Naive thymus-derived CD4-positive, alpha-beta T cell (primary cell): ENCODE measurements at regions not wholly inside any gene's neighbourhood (a gene's known extent, or its start where the extent isn't known, plus 50 kb on each side); places are given as distances from the start of the nearest gene placed in this dataset.

Experiments used
- ATAC-seq: fragments of 150-1000 bp; cut with Tn5 transposase; 2 replicates; pipeline ENCODE4 v1.10.0; 2021; ENCODE audit warnings: mild to moderate bottlenecking, moderate library complexity
- CTCF ChIA-PET: fragments of 350-600 bp; sonication (Branson Sonifier 250); formaldehyde crosslinking; loops from one replicate; lab custom pipeline; 2021; ENCODE audit warnings: antibody characterized with exemption; lab: Charles Lee
- POLR2A ChIA-PET: fragments of 350-600 bp; sonication (Branson Sonifier 250); formaldehyde crosslinking; loops from one replicate; lab custom pipeline; 2021; ENCODE audit warnings: antibody characterized with exemption, inconsistent platforms; lab: Charles Lee
- DNase-seq, 9 donors: peaks; one replicate each; pipeline versions ENCODE4 v3.0.0 to v3.0.0-alpha.2; 2020 to 2022; ENCODE audit warnings: mixed read lengths in 1 of 9
- H3K27ac ChIP-seq: one replicate; pipeline ENCODE4 v1.7.0; 2013; ENCODE audit warnings: mild to moderate bottlenecking, low read depth, low read length, moderate library complexity
- H3K27me3 ChIP-seq, 2 donors: one replicate each; pipeline ENCODE4 v1.7.0; 2013; ENCODE audit warnings: low read length in 2 of 2, mild to moderate bottlenecking in 2 of 2, moderate library complexity in 2 of 2; ENCODE audit not compliant: control insufficient read depth in 2 of 2, insufficient read depth in 2 of 2
- H3K36me3 ChIP-seq, 3 experiments: 1 replicate in 2 of 3; 2 replicates in 1 of 3; pipeline ENCODE4 v1.7.0; 2013; ENCODE audit warnings: low read length in 3 of 3, mild to moderate bottlenecking in 3 of 3, moderate library complexity in 1 of 3; ENCODE audit not compliant: insufficient read depth in 3 of 3, control insufficient read depth in 2 of 3
- H3K4me1 ChIP-seq, 2 donors: one replicate each; pipeline ENCODE4 v1.7.0; 2013; ENCODE audit warnings: low read length in 2 of 2, mild to moderate bottlenecking in 2 of 2, moderate library complexity in 1 of 2; ENCODE audit not compliant: control insufficient read depth in 2 of 2, insufficient read depth in 2 of 2
- H3K4me3 ChIP-seq: 2 replicates; pipeline ENCODE4 v1.7.0; 2013; ENCODE audit warnings: mild to moderate bottlenecking, low read length
- H3K9me3 ChIP-seq, 3 experiments: 1 replicate in 2 of 3; 2 replicates in 1 of 3; pipeline ENCODE4 v1.7.0; 2013; ENCODE audit warnings: low read length in 3 of 3; ENCODE audit not compliant: control insufficient read depth in 2 of 3
- H3K27ac Mint-ChIP-seq, 9 donors: one replicate each; pipeline ENCODE4 v1.8.0; 2020 to 2022; ENCODE audit warnings: mixed read lengths in 9 of 9, mild to moderate bottlenecking in 8 of 9, moderate library complexity in 5 of 9, inconsistent platforms in 2 of 9
- H3K27me3 Mint-ChIP-seq, 5 donors: one replicate each; pipeline ENCODE4 v1.8.0; 2021 to 2022; ENCODE audit warnings: mixed read lengths in 5 of 5, mild to moderate bottlenecking in 1 of 5
- H3K36me3 Mint-ChIP-seq, 5 donors: one replicate each; pipeline ENCODE4 v1.8.0; 2020 to 2022; ENCODE audit warnings: mixed read lengths in 5 of 5, mild to moderate bottlenecking in 3 of 5, inconsistent platforms in 1 of 5
- H3K4me1 Mint-ChIP-seq, 7 donors: one replicate each; pipeline ENCODE4 v1.8.0; 2020 to 2022; ENCODE audit warnings: mixed read lengths in 7 of 7, mild to moderate bottlenecking in 3 of 7, inconsistent platforms in 1 of 7
- H3K4me3 Mint-ChIP-seq, 10 donors: one replicate each; pipeline ENCODE4 v1.8.0; 2020 to 2022; ENCODE audit warnings: mild to moderate bottlenecking in 10 of 10, mixed read lengths in 10 of 10, moderate library complexity in 6 of 10, inconsistent platforms in 2 of 10
- H3K9me3 Mint-ChIP-seq, 11 donors: one replicate each; pipeline ENCODE4 v1.8.0; 2020 to 2022; ENCODE audit warnings: mixed read lengths in 11 of 11, mild to moderate bottlenecking in 4 of 11, inconsistent platforms in 1 of 11, moderate library complexity in 1 of 11
- intact Hi-C, 2 donors: fragments of 100-400 bp; cut with micrococcal nuclease; formaldehyde crosslinking; loops; one replicate each; pipeline ENCODE4 v1.15.1; 2023

DNA sequence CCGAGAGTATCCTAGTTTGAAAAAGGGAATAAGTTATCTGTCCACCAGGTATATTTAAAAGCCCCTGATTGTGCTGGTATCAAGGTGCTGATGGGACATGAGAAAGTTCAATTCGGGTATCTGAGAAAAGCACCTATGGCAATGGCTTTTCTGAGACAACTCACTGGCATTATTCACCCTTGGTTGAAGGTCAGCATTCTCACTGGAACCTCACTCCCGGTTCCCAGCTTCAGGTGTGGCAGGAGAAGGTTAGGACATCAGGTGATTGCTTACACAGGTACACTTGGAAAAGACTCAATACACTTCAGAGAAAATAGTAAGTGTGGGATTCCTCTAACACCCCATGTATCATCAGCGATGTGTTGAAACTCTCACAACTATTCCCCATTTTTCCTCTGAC, 643.1 kb downstream of the INHBA start:
- Mint-ChIP-seq H3K27ac (no peak overlapping the region), H3K4me3 (no peak overlapping the region), H3K27me3 (no peaks in the 10 kb centered on the region), H3K36me3 (no peaks in the 10 kb centered on the region), H3K4me1 (no peaks in the 10 kb centered on the region), H3K9me3 (peaks cover 4 to 16% (median 9%) of the 10 kb centered on the region in 11 donors)
- Histone ChIP-seq H3K9me3 (no peaks in the 10 kb centered on the region), H3K27ac (no peak overlapping the region), H3K4me3 (no peak overlapping the region), H3K36me3 (no peaks in the 10 kb centered on the region), H3K4me1 (no peaks in the 10 kb centered on the region), H3K27me3 (no peaks in the 10 kb centered on the region)
- DNase-seq (no peak), ATAC-seq (no peak)
- intact Hi-C loops: no loop called here
- CTCF ChIA-PET: no interaction called here
- POLR2A ChIA-PET: no interaction called here

DNA sequence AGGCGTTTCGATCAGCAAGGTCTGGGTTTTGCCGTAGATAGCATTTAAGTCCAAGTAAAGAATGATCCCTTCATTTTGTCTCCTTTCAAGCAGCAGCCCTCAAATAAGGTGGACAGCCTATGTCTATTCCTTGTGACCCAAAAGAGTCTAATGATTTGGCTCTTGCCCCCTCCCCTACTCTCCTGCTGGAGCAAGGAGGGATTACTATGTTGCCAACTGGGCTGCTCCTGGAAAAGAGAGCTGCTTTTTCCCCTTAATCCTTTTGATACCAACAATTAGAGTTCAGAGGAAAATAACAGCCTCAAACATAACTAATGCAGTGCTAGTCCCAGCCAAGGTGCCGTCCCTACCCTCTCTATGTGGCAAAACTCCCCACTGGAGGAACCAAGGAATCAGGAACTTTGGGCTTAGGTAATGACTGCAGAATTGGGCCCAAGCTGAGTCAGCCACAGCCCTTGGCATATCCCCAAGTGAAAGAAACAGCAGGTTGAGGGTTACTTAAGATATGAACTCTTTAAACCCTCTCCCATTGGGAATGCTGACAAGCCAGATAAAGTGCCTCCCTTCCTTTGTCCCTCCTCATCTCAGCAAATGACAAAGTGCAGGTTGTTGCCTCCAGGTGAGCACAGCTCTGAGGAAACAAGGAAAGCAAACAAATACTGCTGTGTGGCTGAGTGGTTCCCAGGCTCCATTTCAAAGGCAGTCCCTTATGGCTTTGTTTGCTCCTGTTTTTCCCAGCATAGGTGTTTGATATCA, 643.7 kb downstream of the INHBA start:
- H3K27me3 Mint-ChIP-seq: no peaks in the 10 kb centered on the region
- ChIA-PET POLR2A (no interaction called here), CTCF (no interaction called here)
- H3K9me3 ChIP-seq: no peaks in the 10 kb centered on the region
- no peak overlapping the region for H3K27ac Mint-ChIP-seq
- no peak overlapping the region for H3K27ac ChIP-seq
- no peaks in the 10 kb centered on the region for H3K36me3 Mint-ChIP-seq
- no peak overlapping the region for H3K4me3 Mint-ChIP-seq
- H3K9me3 Mint-ChIP-seq: peaks cover 4 to 15% (median 9%) of the 10 kb centered on the region in 11 donors
- H3K36me3 ChIP-seq: no peaks in the 10 kb centered on the region
- H3K4me1 Mint-ChIP-seq: no peaks in the 10 kb centered on the region
- no peak overlapping the region for H3K4me3 ChIP-seq
- ATAC-seq (no peak), DNase-seq (no peak)
- intact Hi-C loops: no loop called here
- no peaks in the 10 kb centered on the region for H3K27me3 ChIP-seq
- no peaks in the 10 kb centered on the region for H3K4me1 ChIP-seq

- Histone ChIP-seq H3K9me3 (no peaks in the 10 kb centered on the region), H3K36me3 (no peaks in the 10 kb centered on the region), H3K27ac (no peak overlapping the region), H3K27me3 (no peaks in the 10 kb centered on the region), H3K4me3 (no peak overlapping the region), H3K4me1 (no peaks in the 10 kb centered on the region)
- H3K27me3 Mint-ChIP-seq: no peaks in the 10 kb centered on the region
- H3K4me3 Mint-ChIP-seq: no peak overlapping the region
- ATAC-seq (no peak), DNase-seq (no peak)
- POLR2A ChIA-PET: no interaction called here
- no peaks in the 10 kb centered on the region for H3K36me3 Mint-ChIP-seq
- H3K4me1 Mint-ChIP-seq: peaks cover 0 to 1% (median 0%) of the 10 kb centered on the region in 7 donors
- CTCF ChIA-PET: no interaction called here
- intact Hi-C loops: no loop called here
- H3K27ac Mint-ChIP-seq: no peak overlapping the region
- H3K9me3 Mint-ChIP-seq: peaks cover 4 to 16% (median 11%) of the 10 kb centered on the region in 11 donors
These were observed 647.8 kb downstream of the INHBA start for GRCh38 chr7:41054960-41055661.

GRCh38 chr7:41053820-41054219, 649.1 kb downstream of the INHBA start:
- H3K27ac Mint-ChIP-seq: no peak overlapping the region
- ChIA-PET CTCF (no interaction called here), POLR2A (no interaction called here)
- Histone ChIP-seq H3K9me3 (no peaks in the 10 kb centered on the region), H3K27me3 (no peaks in the 10 kb centered on the region), H3K4me3 (no peak overlapping the region), H3K27ac (no peak overlapping the region), H3K4me1 (no peaks in the 10 kb centered on the region), H3K36me3 (no peaks in the 10 kb centered on the region)
- intact Hi-C loops: no loop called here
- H3K4me3 Mint-ChIP-seq: no peak overlapping the region
- no peak for DNase-seq
- H3K27me3 Mint-ChIP-seq: no peaks in the 10 kb centered on the region
- peaks cover 0 to 1% (median 0%) of the 10 kb centered on the region in 7 donors for H3K4me1 Mint-ChIP-seq
- H3K9me3 Mint-ChIP-seq: peaks cover 4 to 16% (median 9%) of the 10 kb centered on the region in 11 donors
- no peak for ATAC-seq
- H3K36me3 Mint-ChIP-seq: no peaks in the 10 kb centered on the region

DNA sequence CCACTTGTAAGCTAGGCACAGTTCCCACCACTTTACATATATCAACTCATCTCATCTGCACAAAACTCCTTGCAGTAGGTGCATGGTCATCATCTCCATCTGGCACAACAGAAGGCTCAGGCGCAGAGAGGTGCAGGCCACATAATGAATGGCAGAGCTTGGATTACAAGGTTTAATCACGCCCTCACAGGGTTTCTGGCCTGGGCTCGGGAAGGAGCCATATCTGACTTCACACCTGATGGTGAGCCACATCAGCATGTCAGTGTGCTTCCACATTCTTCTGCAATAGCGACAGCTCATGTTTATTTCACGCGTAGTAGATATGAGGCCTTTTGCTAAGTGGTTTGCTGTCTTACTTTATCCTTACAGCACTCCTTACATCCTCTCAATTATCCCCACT, 650.2 kb downstream of the INHBA start:
- intact Hi-C loops: no loop called here
- Mint-ChIP-seq H3K27me3 (no peaks in the 10 kb centered on the region), H3K27ac (no peak overlapping the region), H3K9me3 (peaks cover 0 to 11% (median 7%) of the 10 kb centered on the region in 11 donors), H3K36me3 (no peaks in the 10 kb centered on the region), H3K4me1 (peaks cover 0 to 1% (median 0%) of the 10 kb centered on the region in 7 donors), H3K4me3 (no peak overlapping the region)
- H3K27me3 ChIP-seq: no peaks in the 10 kb centered on the region
- H3K4me1 ChIP-seq: no peaks in the 10 kb centered on the region
- H3K9me3 ChIP-seq: no peaks in the 10 kb centered on the region
- no peaks in the 10 kb centered on the region for H3K36me3 ChIP-seq
- CTCF ChIA-PET: no interaction called here
- ATAC-seq: no peak
- POLR2A ChIA-PET: no interaction called here
- no peak overlapping the region for H3K27ac ChIP-seq
- DNase-seq: no peak
- H3K4me3 ChIP-seq: no peak overlapping the region

DNA sequence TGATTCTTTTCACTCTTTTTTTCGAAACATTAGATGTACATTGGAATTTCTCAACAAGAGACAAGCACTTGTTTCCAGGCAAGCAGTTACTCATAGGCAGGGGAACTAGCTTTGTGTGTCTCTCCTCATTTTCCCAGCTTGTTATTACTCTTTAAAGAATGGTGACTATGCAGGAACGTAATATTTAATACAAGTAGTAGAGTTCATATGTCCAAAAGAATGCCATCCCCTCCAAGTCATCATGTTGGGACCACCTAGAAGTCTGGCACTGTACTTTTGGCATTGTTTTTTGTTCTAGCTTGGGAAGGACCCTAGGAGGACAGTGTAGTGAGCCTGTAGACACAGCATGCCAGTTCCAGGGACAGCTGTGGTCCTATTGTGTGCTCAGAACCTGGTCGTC, 650.7 kb downstream of the INHBA start:
- H3K9me3 ChIP-seq: no peaks in the 10 kb centered on the region
- intact Hi-C loops: no loop called here
- H3K36me3 Mint-ChIP-seq: no peaks in the 10 kb centered on the region
- H3K27ac ChIP-seq: no peak overlapping the region
- peaks cover 0 to 7% (median 5%) of the 10 kb centered on the region in 11 donors for H3K9me3 Mint-ChIP-seq
- CTCF ChIA-PET: no interaction called here
- no peaks in the 10 kb centered on the region for H3K27me3 Mint-ChIP-seq
- H3K4me1 ChIP-seq: no peaks in the 10 kb centered on the region
- no peak overlapping the region for H3K4me3 Mint-ChIP-seq
- no peaks in the 10 kb centered on the region for H3K27me3 ChIP-seq
- ATAC-seq (no peak), DNase-seq (no peak)
- POLR2A ChIA-PET: no interaction called here
- no peaks in the 10 kb centered on the region for H3K36me3 ChIP-seq
- H3K4me1 Mint-ChIP-seq: peaks cover 0 to 1% (median 0%) of the 10 kb centered on the region in 7 donors
- H3K4me3 ChIP-seq: no peak overlapping the region
- no peak overlapping the region for H3K27ac Mint-ChIP-seq

GRCh38 chr7:41051535-41051934, 651.4 kb downstream of the INHBA start:
- no peaks in the 10 kb centered on the region for H3K9me3 ChIP-seq
- intact Hi-C loops: no loop called here
- H3K36me3 ChIP-seq: no peaks in the 10 kb centered on the region
- no peaks in the 10 kb centered on the region for H3K27me3 ChIP-seq
- Mint-ChIP-seq H3K4me3 (no peak overlapping the region), H3K4me1 (peaks cover 0 to 1% (median 0%) of the 10 kb centered on the region in 7 donors), H3K27me3 (no peaks in the 10 kb centered on the region), H3K36me3 (no peaks in the 10 kb centered on the region), H3K9me3 (peaks cover 0 to 7% (median 4%) of the 10 kb centered on the region in 11 donors), H3K27ac (no peak overlapping the region)
- CTCF ChIA-PET: no interaction called here
- H3K4me1 ChIP-seq: no peaks in the 10 kb centered on the region
- DNase-seq (no peak), ATAC-seq (no peak)
- POLR2A ChIA-PET: no interaction called here
- H3K27ac ChIP-seq: no peak overlapping the region
- no peak overlapping the region for H3K4me3 ChIP-seq
